ENCODE measurements at regions not wholly inside any gene's neighbourhood (a gene's known extent, or its start where the extent isn't known, plus 50 kb on each side); places are given as distances from the start of the nearest gene placed in this dataset.

DNA sequence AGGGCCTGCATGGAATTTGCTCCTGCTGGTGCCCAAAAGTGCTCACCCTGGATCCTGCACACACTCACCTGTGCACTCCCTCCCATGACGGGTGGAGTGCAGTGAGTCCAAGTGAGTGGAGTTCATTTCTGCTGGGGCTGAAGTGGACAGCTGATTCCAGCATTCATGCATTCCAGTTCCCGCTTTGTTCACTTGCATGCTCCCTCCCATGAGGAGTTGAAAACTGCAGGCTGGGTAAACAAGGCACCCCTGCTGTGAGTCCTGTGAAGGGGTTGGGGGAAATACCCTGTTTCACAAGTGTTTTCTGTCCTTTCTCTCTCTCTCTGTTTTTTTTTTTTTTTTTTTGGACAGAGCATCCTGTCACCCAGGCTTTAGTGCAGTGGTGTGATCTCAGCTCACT is 454.1 kb upstream of the NOX3 start:
- H3K9me3 ChIP-seq (ENCODE audit: low read length): no peaks in the 10 kb centered on the region
- H2AFZ ChIP-seq (ENCODE audit: low read depth, low read length): no peak overlapping the region
- no peaks in the 10 kb centered on the region for H3K9me2 ChIP-seq (ENCODE audit: insufficient read depth, low read length)
- no peaks in the 10 kb centered on the region for H3F3A ChIP-seq (ENCODE audit: insufficient read depth, low read length, poor library complexity, severe bottlenecking)
- no peak overlapping the region for H3K9ac ChIP-seq (ENCODE audit: low read length)
- H3K27me3 ChIP-seq (ENCODE audit: insufficient read depth, low read depth, low read length): no peaks in the 10 kb centered on the region
- H4K20me1 ChIP-seq (ENCODE audit: insufficient read depth): no peaks in the 10 kb centered on the region
- no peak overlapping the region for H3K4me2 ChIP-seq (ENCODE audit: low read length)
- no peak overlapping the region for H3K4me3 ChIP-seq (ENCODE audit: low read length)
- TF ChIP-seq SMC3 (conservative IDR thresholded peaks at IDR 0.05; ENCODE audit: poor library complexity) (no peak), POLR2AphosphoS5 (IDR thresholded peaks at IDR 0.05) (no peak), RAD21 (conservative IDR thresholded peaks at IDR 0.05) (no peak), MXI1 (conservative IDR thresholded peaks at IDR 0.05; ENCODE audit: poor library complexity, severe bottlenecking) (no peak), EP300 (conservative IDR thresholded peaks at IDR 0.05; ENCODE audit: poor library complexity, severe bottlenecking) (no peak), TAF1 (IDR thresholded peaks at IDR 0.05; ENCODE audit: low read depth) (no peak), EZH2 (IDR thresholded peaks at IDR 0.05; ENCODE audit: borderline replicate concordance, insufficient read depth, low read length, poor library complexity, severe bottlenecking) (no peak)
- TF ChIP-seq, protein P1, sequence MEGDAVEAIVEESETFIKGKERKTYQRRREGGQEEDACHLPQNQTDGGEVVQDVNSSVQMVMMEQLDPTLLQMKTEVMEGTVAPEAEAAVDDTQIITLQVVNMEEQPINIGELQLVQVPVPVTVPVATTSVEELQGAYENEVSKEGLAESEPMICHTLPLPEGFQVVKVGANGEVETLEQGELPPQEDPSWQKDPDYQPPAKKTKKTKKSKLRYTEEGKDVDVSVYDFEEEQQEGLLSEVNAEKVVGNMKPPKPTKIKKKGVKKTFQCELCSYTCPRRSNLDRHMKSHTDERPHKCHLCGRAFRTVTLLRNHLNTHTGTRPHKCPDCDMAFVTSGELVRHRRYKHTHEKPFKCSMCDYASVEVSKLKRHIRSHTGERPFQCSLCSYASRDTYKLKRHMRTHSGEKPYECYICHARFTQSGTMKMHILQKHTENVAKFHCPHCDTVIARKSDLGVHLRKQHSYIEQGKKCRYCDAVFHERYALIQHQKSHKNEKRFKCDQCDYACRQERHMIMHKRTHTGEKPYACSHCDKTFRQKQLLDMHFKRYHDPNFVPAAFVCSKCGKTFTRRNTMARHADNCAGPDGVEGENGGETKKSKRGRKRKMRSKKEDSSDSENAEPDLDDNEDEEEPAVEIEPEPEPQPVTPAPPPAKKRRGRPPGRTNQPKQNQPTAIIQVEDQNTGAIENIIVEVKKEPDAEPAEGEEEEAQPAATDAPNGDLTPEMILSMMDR (IDR thresholded peaks at IDR 0.05; ENCODE audit: poor library complexity, severe bottlenecking): no peak
- TF ChIP-seq, protein P2, sequence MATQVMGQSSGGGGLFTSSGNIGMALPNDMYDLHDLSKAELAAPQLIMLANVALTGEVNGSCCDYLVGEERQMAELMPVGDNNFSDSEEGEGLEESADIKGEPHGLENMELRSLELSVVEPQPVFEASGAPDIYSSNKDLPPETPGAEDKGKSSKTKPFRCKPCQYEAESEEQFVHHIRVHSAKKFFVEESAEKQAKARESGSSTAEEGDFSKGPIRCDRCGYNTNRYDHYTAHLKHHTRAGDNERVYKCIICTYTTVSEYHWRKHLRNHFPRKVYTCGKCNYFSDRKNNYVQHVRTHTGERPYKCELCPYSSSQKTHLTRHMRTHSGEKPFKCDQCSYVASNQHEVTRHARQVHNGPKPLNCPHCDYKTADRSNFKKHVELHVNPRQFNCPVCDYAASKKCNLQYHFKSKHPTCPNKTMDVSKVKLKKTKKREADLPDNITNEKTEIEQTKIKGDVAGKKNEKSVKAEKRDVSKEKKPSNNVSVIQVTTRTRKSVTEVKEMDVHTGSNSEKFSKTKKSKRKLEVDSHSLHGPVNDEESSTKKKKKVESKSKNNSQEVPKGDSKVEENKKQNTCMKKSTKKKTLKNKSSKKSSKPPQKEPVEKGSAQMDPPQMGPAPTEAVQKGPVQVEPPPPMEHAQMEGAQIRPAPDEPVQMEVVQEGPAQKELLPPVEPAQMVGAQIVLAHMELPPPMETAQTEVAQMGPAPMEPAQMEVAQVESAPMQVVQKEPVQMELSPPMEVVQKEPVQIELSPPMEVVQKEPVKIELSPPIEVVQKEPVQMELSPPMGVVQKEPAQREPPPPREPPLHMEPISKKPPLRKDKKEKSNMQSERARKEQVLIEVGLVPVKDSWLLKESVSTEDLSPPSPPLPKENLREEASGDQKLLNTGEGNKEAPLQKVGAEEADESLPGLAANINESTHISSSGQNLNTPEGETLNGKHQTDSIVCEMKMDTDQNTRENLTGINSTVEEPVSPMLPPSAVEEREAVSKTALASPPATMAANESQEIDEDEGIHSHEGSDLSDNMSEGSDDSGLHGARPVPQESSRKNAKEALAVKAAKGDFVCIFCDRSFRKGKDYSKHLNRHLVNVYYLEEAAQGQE (IDR thresholded peaks at IDR 0.05; ENCODE audit: borderline replicate concordance): no peak
- no peak overlapping the region for H3K27ac ChIP-seq (ENCODE audit: low read length)
- H3K79me2 ChIP-seq (replicated peaks; ENCODE audit: insufficient read depth, low read length): no peaks in the 10 kb centered on the region
- H3K36me3 ChIP-seq (ENCODE audit: insufficient read depth, low read length): no peaks in the 10 kb centered on the region

DNA sequence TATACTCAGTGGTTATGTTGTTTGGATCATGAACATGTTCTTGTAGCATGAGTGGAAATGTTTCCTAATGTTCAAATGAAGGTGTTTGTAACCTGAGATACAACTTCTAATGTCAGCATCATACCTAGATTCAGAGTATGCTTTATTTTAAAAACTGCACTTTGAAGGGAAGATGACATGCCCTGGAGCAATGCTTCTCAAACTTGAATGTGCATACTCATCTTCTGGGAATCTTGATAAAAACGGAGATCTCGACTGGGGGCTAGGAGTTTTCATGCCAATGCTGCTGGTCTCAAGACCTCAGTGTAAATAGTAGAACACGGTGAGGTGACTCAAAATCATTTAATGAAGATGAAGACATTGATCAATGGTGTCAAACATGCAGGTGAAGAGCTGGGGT is 440.0 kb upstream of the NOX3 start:
- H3K9ac ChIP-seq (ENCODE audit: low read length): no peak overlapping the region
- H3K9me2 ChIP-seq (ENCODE audit: insufficient read depth, low read length): no peaks in the 10 kb centered on the region
- no peaks in the 10 kb centered on the region for H3K27me3 ChIP-seq (ENCODE audit: insufficient read depth, low read depth, low read length)
- no peak overlapping the region for H3K4me3 ChIP-seq (ENCODE audit: low read length)
- no peak overlapping the region for H3K27ac ChIP-seq (ENCODE audit: low read length)
- no peaks in the 10 kb centered on the region for H3K36me3 ChIP-seq (ENCODE audit: insufficient read depth, low read length)
- H3K79me2 ChIP-seq (replicated peaks; ENCODE audit: insufficient read depth, low read length): no peaks in the 10 kb centered on the region
- no peaks in the 10 kb centered on the region for H3F3A ChIP-seq (ENCODE audit: insufficient read depth, low read length, poor library complexity, severe bottlenecking)
- no peak overlapping the region for H2AFZ ChIP-seq (ENCODE audit: low read depth, low read length)
- no peaks in the 10 kb centered on the region for H4K20me1 ChIP-seq (ENCODE audit: insufficient read depth)
- no peak for TF ChIP-seq SMC3 (conservative IDR thresholded peaks at IDR 0.05; ENCODE audit: poor library complexity)
- H3K4me2 ChIP-seq (ENCODE audit: low read length): no peak overlapping the region
- H3K9me3 ChIP-seq (ENCODE audit: low read length): no peaks in the 10 kb centered on the region

DNA sequence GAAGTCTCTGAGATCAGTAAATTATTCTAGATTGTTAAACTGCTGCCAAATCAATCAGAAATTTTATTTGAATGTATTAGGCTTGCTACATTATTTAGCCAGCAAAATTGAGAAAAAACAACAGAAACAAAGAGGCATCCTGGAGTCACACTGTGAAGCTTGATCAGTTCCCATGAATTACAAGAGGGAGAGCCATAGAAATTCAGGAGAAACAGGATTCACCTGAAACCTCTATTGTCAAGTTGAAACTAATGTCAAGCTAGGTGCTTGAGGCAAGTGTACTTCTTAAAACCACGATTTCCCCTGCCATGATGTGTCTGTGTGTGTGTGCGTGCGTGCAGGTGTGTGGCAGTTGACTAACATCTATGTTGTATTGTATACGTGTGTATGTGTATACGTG is 439.1 kb upstream of the NOX3 start:
- no peaks in the 10 kb centered on the region for H3K79me2 ChIP-seq (replicated peaks; ENCODE audit: insufficient read depth, low read length)
- no peaks in the 10 kb centered on the region for H3K9me2 ChIP-seq (ENCODE audit: insufficient read depth, low read length)
- no peaks in the 10 kb centered on the region for H3F3A ChIP-seq (ENCODE audit: insufficient read depth, low read length, poor library complexity, severe bottlenecking)
- no peaks in the 10 kb centered on the region for H3K9me3 ChIP-seq (ENCODE audit: low read length)
- no peak overlapping the region for H3K9ac ChIP-seq (ENCODE audit: low read length)
- TF ChIP-seq, protein P1 (IDR thresholded peaks at IDR 0.05; ENCODE audit: poor library complexity, severe bottlenecking): no peak
- TF ChIP-seq TAF1 (IDR thresholded peaks at IDR 0.05; ENCODE audit: low read depth) (no peak), RAD21 (conservative IDR thresholded peaks at IDR 0.05) (no peak), EP300 (conservative IDR thresholded peaks at IDR 0.05; ENCODE audit: poor library complexity, severe bottlenecking) (no peak), EZH2 (IDR thresholded peaks at IDR 0.05; ENCODE audit: borderline replicate concordance, insufficient read depth, low read length, poor library complexity, severe bottlenecking) (no peak), POLR2AphosphoS5 (IDR thresholded peaks at IDR 0.05) (no peak), SMC3 (conservative IDR thresholded peaks at IDR 0.05; ENCODE audit: poor library complexity) (no peak)
- H3K27me3 ChIP-seq (ENCODE audit: insufficient read depth, low read depth, low read length): no peaks in the 10 kb centered on the region
- no peak overlapping the region for H2AFZ ChIP-seq (ENCODE audit: low read depth, low read length)
- H3K4me2 ChIP-seq (ENCODE audit: low read length): no peak overlapping the region
- no peaks in the 10 kb centered on the region for H3K36me3 ChIP-seq (ENCODE audit: insufficient read depth, low read length)
- no peak overlapping the region for H3K4me3 ChIP-seq (ENCODE audit: low read length)
- H3K27ac ChIP-seq (ENCODE audit: low read length): no peak overlapping the region
- no peaks in the 10 kb centered on the region for H4K20me1 ChIP-seq (ENCODE audit: insufficient read depth)

Measured in neural cell (in vitro differentiated cells).